GM12874 (cell line): ENCODE measurements at regions not wholly inside any gene's neighbourhood (a gene's known extent, or its start where the extent isn't known, plus 50 kb on each side); places are given as distances from the start of the nearest gene placed in this dataset.

Experiments used
- CTCF ChIP-seq: IDR thresholded peaks from 2 replicates; pipeline ENCODE4 v1.5.1; 2011; ENCODE audit warnings: low read depth, mild to moderate bottlenecking, control low read depth, low read length, moderate library complexity; ENCODE audit not compliant: insufficient read depth

- TF ChIP-seq CTCF = no peak
Observed at GRCh38 chr1:196088541-196088940, 519.7 kb downstream of the KCNT2 start.

GRCh38 chr1:196078691-196079090 lies 529.5 kb downstream of the KCNT2 start:
- no peak for TF ChIP-seq CTCF

- no peak for TF ChIP-seq CTCF
Observed at GRCh38 chr1:196075621-196076020, 532.6 kb downstream of the KCNT2 start.

- TF ChIP-seq CTCF = no peak
Observed at GRCh38 chr1:196074182-196074581, 534.1 kb downstream of the KCNT2 start.

- TF ChIP-seq CTCF = no peak
Observed at GRCh38 chr1:196071447-196071846, 536.8 kb downstream of the KCNT2 start.

- TF ChIP-seq CTCF = no peak
Observed at GRCh38 chr1:196070940-196071339, 537.3 kb downstream of the KCNT2 start.

- no peak for TF ChIP-seq CTCF
Observed at GRCh38 chr1:196063952-196064351, 544.3 kb downstream of the KCNT2 start.

GRCh38 chr1:196063294-196063693 lies 544.9 kb downstream of the KCNT2 start:
- no peak for TF ChIP-seq CTCF
